GM21367 (cell line): ENCODE measurements at regions not wholly inside any gene's neighbourhood (a gene's known extent, or its start where the extent isn't known, plus 50 kb on each side); places are given as distances from the start of the nearest gene placed in this dataset.
A peak's percentile ranks its signal among the peaks of the same experiment; 100 is the strongest.

ENCODE experiments used
- ATAC-seq: cut with Tn5 transposase; IDR thresholded peaks from one replicate; pipeline ENCODE4 v1.9.1; 2021; ENCODE audit not compliant: unreplicated experiment

GRCh38 chr1:59136541-59137275 lies 160.2 kb upstream of the FGGY start:
- no peak for ATAC-seq

DNA sequence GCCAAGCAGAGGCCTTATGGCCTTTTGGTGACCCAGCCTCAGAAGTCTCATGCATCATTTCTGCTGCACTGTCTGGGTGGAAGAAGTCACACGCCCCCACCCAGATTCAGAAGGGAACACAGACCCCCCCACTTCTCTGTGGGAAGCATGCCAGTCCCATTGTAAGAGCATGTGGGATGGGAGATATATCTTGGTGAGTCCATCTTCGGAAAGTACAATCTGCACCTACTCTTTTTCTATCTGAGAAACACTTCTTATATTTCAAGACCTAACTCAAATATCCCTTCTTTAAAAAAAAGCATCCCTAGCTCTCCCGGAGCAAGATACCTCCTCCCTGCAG lies 159.6 kb upstream of the FGGY start:
- no peak for ATAC-seq

GRCh38 chr1:59137968-59138367 lies 158.9 kb upstream of the FGGY start:
- ATAC-seq: no peak

GRCh38 chr1:59138402-59138801 lies 158.5 kb upstream of the FGGY start:
- no peak for ATAC-seq

- no peak for ATAC-seq
These were observed 157.5 kb upstream of the FGGY start for GRCh38 chr1:59139396-59139795.

- no peak for ATAC-seq
These were observed 155.5 kb upstream of the FGGY start for GRCh38 chr1:59141267-59141863.

DNA sequence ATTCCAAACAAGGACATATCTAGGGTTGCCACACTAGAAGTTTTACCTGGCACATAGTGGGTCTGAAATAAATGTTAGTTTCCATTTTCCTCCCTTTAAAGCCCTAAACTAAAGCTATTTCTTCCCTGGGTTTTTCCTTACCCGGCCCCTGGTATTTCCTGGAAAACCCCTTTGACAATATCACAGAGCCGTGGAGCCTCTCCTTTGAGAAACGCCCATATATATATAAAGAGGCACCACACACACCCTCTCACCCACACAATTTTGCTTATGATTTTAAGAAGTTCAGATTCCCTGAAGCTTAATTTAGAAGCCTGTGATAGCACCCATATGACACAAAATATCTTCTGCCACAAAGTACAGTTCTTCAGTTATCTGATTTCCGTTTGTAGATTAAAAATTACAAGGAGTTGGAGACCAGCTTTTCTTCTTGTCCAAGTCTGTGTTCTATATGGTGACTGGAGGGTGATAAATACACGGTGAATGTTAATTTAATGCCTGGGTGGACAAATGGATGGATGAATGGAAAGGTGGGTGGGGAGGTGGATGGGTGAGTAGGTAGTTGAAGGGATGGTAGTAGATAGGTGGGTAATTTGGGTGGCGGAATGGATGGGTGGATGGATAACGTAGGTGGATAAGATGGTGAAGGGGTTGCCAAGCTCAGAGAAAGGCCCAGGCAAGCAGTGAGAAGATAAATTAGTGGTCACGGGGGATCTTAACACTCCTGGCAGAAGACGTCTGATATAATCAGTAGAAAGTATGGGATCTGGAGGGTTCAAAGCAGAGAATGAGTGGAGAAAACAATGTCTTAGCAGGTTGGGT lies 154.4 kb upstream of the FGGY start:
- ATAC-seq: no peak

DNA sequence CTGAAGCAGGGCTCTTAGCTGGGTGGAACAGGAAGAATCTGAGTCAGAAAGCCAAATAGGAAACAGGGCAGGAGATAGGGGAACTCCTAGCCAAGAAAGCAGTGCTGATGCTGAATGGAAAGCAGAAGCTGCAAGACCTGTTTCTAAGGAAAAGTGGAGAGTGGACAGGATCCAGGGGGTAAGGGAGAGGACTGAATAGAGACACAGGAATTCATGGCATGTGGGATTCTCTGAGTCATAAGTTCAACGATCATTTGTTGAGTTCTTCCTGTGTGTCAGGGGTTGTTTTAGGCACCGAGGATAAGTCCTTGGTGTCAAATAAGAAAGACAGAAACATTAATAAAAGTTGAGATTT lies 153.8 kb upstream of the FGGY start:
- ATAC-seq: no peak

- ATAC-seq: no peak
These were observed 153.1 kb upstream of the FGGY start for GRCh38 chr1:59143811-59144210.

DNA sequence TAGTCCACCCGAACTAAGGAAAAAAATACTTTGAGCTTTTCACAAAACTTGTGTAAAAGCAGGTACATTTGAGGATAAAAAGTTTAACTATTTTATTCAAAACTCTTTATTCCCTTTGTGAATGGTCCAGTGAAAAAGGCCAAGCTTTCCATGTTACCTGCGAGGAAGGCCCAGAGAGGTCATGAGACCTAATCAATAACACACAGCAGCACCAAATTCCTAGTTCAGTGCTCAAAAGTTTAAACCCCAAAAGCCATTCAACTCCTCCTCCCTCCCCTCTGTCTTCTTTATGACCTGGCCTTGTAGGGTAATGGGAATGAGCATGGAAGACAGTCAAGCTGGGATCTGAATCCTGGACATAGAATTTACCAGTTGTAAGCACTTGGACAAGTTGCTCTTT lies 151.9 kb upstream of the FGGY start:
- ATAC-seq: no peak

GRCh38 chr1:59146056-59146455 lies 150.8 kb upstream of the FGGY start:
- ATAC-seq: no peak

DNA sequence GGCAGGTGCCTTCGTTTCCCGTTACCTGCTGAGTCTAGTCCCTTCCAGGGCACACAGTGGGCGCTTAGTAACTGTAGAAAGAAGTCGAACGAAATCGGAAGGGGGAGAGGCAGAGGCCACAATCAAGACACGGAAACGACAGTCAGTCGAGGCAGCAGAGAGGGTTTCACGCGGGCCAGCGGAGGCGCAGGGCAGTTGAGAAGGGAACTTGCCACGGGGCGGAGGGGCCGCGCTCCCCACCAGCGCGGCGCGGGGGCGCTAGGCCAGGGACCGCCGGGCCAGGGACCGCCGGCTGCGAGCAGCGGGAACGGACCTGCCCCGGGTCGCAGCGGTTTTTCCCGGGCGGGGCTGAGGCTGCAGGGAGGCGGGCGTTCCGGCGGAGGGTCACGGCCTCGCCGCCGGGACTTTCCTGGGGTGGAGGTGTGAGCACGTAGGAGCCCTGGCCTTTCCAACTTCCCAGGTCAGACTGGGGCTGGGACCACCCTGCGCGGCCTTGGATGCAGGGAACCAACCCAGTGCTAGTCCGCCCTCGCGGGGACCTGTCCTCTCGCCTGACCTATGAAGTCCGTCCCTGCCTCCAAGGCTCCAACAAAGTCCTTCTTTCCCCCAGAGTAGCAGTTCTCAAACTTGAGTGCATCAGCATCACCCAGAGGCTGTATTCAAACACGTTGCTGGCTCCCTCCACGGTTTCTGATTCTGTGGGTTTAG lies 150.1 kb upstream of the FGGY start:
- ATAC-seq: peak; percentile 45

GRCh38 chr1:59149435-59149834 lies 147.5 kb upstream of the FGGY start:
- ATAC-seq: no peak

DNA sequence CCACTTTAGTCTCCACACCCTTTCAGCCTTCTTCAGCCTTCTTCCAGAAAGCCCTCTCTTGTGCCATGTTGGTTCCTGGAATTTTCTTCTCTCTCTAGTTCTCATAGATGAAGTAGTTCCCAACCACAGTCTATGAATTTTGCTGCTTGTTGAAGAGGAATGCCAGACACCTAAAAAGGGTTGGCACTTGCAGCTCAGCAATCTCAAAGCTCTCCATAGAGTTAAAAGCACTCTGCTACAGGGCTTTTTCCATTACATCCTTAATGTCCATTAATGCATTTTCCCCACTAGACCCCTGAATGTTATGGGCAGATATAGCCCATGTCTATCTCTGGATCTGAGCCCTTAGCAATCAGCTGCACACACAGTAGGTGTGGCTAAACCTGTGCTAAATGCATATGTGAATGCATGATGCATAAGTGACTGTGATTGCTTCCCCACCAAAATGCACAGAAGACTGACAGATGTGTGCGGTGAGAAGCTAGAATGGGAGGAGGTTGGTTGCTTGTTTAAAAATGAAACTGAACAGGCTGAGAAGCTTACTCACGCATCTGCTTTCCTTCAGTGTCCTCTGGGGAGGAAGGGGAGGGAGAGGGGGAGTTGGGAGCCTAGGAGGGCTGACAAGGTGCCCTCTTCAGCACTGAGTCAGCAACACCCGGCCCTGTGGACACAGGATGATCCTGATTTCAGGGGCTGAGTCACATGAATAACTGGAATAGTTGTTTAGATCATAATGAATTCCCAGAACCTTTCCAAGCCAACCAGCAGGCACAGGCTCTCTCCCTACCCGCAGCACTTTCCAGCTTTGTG lies 146.1 kb upstream of the FGGY start:
- ATAC-seq: peak; percentile 44

- ATAC-seq: no peak
These were observed 145.5 kb upstream of the FGGY start for GRCh38 chr1:59151387-59151761.

GRCh38 chr1:59151860-59152259 lies 145.0 kb upstream of the FGGY start:
- no peak for ATAC-seq

- ATAC-seq: no peak
These were observed 144.4 kb upstream of the FGGY start for GRCh38 chr1:59152511-59152910.

- no peak for ATAC-seq
These were observed 142.5 kb upstream of the FGGY start for GRCh38 chr1:59154401-59154800.

DNA sequence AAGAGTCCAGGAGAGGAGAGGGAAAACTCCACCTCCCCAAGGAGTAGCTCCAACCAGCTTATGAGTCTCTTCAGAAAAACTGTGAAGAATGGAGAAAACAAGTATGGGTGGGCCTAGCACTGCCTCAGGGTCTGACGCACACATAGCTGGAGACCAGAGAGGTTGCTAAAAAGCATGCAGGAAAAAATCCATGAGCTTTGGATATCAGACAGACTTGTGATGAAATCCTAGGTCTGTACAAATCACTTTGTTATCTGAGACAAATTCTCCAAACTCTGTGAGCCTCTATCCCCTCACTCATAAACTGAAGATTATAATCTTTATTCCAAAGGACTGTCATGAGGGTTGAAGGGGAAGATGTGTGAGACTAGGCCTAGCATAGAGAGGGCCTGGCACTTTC lies 141.5 kb upstream of the FGGY start:
- no peak for ATAC-seq

- ATAC-seq: no peak
These were observed 140.8 kb upstream of the FGGY start for GRCh38 chr1:59156051-59156450.
